Stimulated activated CD4-positive, alpha-beta T cell treated with anti-CD3 and anti-CD28 coated beads, Interleukin-2, amount 100 ng/mL, for 24 hours (primary cell): ENCODE measurements at regions not wholly inside any gene's neighbourhood (a gene's known extent, or its start where the extent isn't known, plus 50 kb on each side); places are given as distances from the start of the nearest gene placed in this dataset.
"Not testable (repeated sequence)": the region's sequence is repeated elsewhere in the genome, so short reads cannot be mapped to it uniquely, and the experiment has no call there.

Experiments
- DNase-seq, 2 donors: peaks; one replicate each; pipeline ENCODE4 v3.0.0-alpha.2; 2020

GRCh38 chr20:12924126-12924525 is 84.6 kb upstream of the SPTLC3 start:
- no peak for DNase-seq

GRCh38 chr20:12925210-12925755 is 83.5 kb upstream of the SPTLC3 start:
- DNase-seq, result peak in 1 of 2 donors; percentile 18

- no peak for DNase-seq
Measured at GRCh38 chr20:12925863-12926793, 82.6 kb upstream of the SPTLC3 start.

GRCh38 chr20:12927489-12927888 is 81.3 kb upstream of the SPTLC3 start:
- no peak for DNase-seq

GRCh38 chr20:12928358-12928754 is 80.4 kb upstream of the SPTLC3 start:
- DNase-seq, result no peak

- no peak for DNase-seq
Measured at GRCh38 chr20:12928755-12929401, 79.9 kb upstream of the SPTLC3 start.

- DNase-seq, result no peak
Measured at GRCh38 chr20:12936020-12936419, 72.8 kb upstream of the SPTLC3 start.

GRCh38 chr20:12936524-12936923 is 72.2 kb upstream of the SPTLC3 start:
- no peak for DNase-seq

GRCh38 chr20:12941025-12941424 is 67.7 kb upstream of the SPTLC3 start:
- DNase-seq, result no peak

- no peak for DNase-seq
Measured at GRCh38 chr20:12942123-12942522, 66.6 kb upstream of the SPTLC3 start.

GRCh38 chr20:12946789-12947188 is 62.0 kb upstream of the SPTLC3 start:
- no peak for DNase-seq

GRCh38 chr20:12947691-12948090 is 61.1 kb upstream of the SPTLC3 start:
- DNase-seq, result no peak

- DNase-seq, result no peak
Measured at GRCh38 chr20:12949429-12949980, 59.3 kb upstream of the SPTLC3 start.

GRCh38 chr20:12954254-12954653 is 54.5 kb upstream of the SPTLC3 start:
- not testable (repeated sequence) for DNase-seq

GRCh38 chr20:12955611-12956010 is 53.2 kb upstream of the SPTLC3 start:
- DNase-seq, result no peak

- no peak for DNase-seq
Measured at GRCh38 chr20:12956303-12956702, 52.5 kb upstream of the SPTLC3 start.

- no peak for DNase-seq
Measured at GRCh38 chr20:12957968-12958367, 50.8 kb upstream of the SPTLC3 start.
